H4 (cell line): ENCODE measurements at regions not wholly inside any gene's neighbourhood (a gene's known extent, or its start where the extent isn't known, plus 50 kb on each side); places are given as distances from the start of the nearest gene placed in this dataset.

Experiments used
- DNase-seq: peaks from one replicate; pipeline ENCODE4 v3.0.0-alpha.2; 2015; ENCODE audit warnings: low spot score

GRCh38 chr5:52497133-52497693, 290.5 kb upstream of the ITGA1 start:
- no peak for DNase-seq

GRCh38 chr5:52498607-52499006, 289.1 kb upstream of the ITGA1 start:
- DNase-seq, result no peak

- DNase-seq, result no peak
Observed at GRCh38 chr5:52502460-52502999, 285.2 kb upstream of the ITGA1 start.

- DNase-seq, result no peak
Observed at GRCh38 chr5:52504584-52505240, 283.0 kb upstream of the ITGA1 start.

GRCh38 chr5:52517667-52518066, 270.0 kb upstream of the ITGA1 start:
- no peak for DNase-seq

- no peak for DNase-seq
Observed at GRCh38 chr5:52520171-52520570, 267.5 kb upstream of the ITGA1 start.

GRCh38 chr5:52521236-52521635, 266.5 kb upstream of the ITGA1 start:
- DNase-seq, result no peak

- no peak for DNase-seq
Observed at GRCh38 chr5:52523701-52524100, 264.0 kb upstream of the ITGA1 start.

GRCh38 chr5:52531105-52531504, 256.6 kb upstream of the ITGA1 start:
- no peak for DNase-seq

GRCh38 chr5:52543594-52543993, 244.1 kb upstream of the ITGA1 start:
- no peak for DNase-seq

- no peak for DNase-seq
Observed at GRCh38 chr5:52544738-52545137, 243.0 kb upstream of the ITGA1 start.

- DNase-seq, result no peak
Observed at GRCh38 chr5:52554293-52554692, 233.4 kb upstream of the ITGA1 start.

- peak; percentile 31 for DNase-seq
Observed at GRCh38 chr5:52560366-52560765, 227.3 kb upstream of the ITGA1 start.

GRCh38 chr5:52562473-52562872, 225.2 kb upstream of the ITGA1 start:
- no peak for DNase-seq

GRCh38 chr5:52564587-52564986, 223.1 kb upstream of the ITGA1 start:
- DNase-seq, result no peak

- no peak for DNase-seq
Observed at GRCh38 chr5:52577546-52577945, 210.2 kb upstream of the ITGA1 start.

- DNase-seq, result no peak
Observed at GRCh38 chr5:52579391-52579790, 208.3 kb upstream of the ITGA1 start.

- peak; percentile 92 for DNase-seq
Observed at GRCh38 chr5:52580921-52581320, 206.8 kb upstream of the ITGA1 start.

- no peak for DNase-seq
Observed at GRCh38 chr5:52582313-52582712, 205.4 kb upstream of the ITGA1 start.

GRCh38 chr5:52587131-52587530, 200.6 kb upstream of the ITGA1 start:
- DNase-seq, result no peak

GRCh38 chr5:52597625-52598024, 190.1 kb upstream of the ITGA1 start:
- DNase-seq, result no peak

GRCh38 chr5:52598968-52599367, 188.7 kb upstream of the ITGA1 start:
- DNase-seq, result no peak

GRCh38 chr5:52603778-52604554, 183.8 kb upstream of the ITGA1 start:
- DNase-seq, result no peak
